Activated naive CD8-positive, alpha-beta T cell (primary cell): ENCODE measurements at regions not wholly inside any gene's neighbourhood (a gene's known extent, or its start where the extent isn't known, plus 50 kb on each side); places are given as distances from the start of the nearest gene placed in this dataset.

Experiments
- H3K27ac Mint-ChIP-seq: one replicate; pipeline ENCODE4 v1.8.0; 2021; ENCODE audit warnings: mixed read lengths
- H3K27me3 Mint-ChIP-seq: one replicate; pipeline ENCODE4 v1.8.0; 2021; ENCODE audit warnings: mixed read lengths
- H3K36me3 Mint-ChIP-seq: one replicate; pipeline ENCODE4 v1.8.0; 2021; ENCODE audit warnings: mixed read lengths
- H3K4me1 Mint-ChIP-seq: one replicate; pipeline ENCODE4 v1.8.0; 2021; ENCODE audit warnings: low read depth, mixed read lengths
- H3K4me3 Mint-ChIP-seq: one replicate; pipeline ENCODE4 v1.8.0; 2021; ENCODE audit warnings: mild to moderate bottlenecking, mixed read lengths
- H3K9me3 Mint-ChIP-seq: one replicate; pipeline ENCODE4 v1.8.0; 2021; ENCODE audit warnings: low read depth, mixed read lengths

DNA sequence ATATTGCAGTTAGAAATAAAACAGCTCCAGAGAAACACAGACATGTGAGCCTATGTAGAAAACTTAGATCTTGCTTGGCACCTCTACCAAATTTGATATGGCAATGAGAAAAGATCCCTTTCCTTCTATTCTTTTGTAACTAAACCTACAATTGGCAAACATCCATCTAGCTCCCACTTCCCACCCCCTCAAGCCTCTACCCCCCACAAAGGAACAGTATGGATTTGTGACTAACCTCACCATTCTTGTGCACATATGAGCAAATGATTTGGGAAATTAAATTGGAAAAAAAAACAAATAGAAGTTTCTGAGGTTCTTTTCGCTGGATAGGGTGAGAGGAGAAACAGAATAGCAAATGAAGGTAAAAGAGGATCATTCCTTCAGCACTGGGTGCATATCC lies 85.8 kb upstream of the TIAM2 start:
- Mint-ChIP-seq H3K4me1 (no peaks in the 10 kb centered on the region), H3K27me3 (no peaks in the 10 kb centered on the region), H3K27ac (no peak overlapping the region), H3K9me3 (no peaks in the 10 kb centered on the region), H3K4me3 (no peak overlapping the region), H3K36me3 (peaks cover 15% of the 10 kb centered on the region)

DNA sequence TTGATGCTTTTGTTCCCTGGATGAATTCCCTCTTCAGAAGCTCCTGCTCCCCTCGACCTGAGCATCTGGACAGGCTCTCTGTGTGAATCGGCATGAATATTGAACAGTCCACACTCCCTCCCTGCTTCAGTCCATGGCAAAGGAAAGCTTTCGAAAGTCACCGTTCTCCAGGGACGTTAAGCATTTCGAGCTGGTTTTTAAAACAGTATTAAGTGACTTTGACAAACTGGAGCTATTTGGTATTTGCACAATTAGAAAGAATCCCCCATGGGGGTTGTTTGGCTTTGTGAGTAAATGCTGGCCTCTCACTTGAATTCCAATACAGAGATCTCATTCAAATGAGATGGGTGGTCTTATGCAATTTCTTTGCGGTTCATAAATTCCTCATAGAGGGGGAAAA lies 85.3 kb upstream of the TIAM2 start:
- H3K9me3 Mint-ChIP-seq: no peaks in the 10 kb centered on the region
- H3K27ac Mint-ChIP-seq: no peak overlapping the region
- peaks cover 15% of the 10 kb centered on the region for H3K36me3 Mint-ChIP-seq
- no peak overlapping the region for H3K4me3 Mint-ChIP-seq
- no peaks in the 10 kb centered on the region for H3K27me3 Mint-ChIP-seq
- H3K4me1 Mint-ChIP-seq: no peaks in the 10 kb centered on the region

DNA sequence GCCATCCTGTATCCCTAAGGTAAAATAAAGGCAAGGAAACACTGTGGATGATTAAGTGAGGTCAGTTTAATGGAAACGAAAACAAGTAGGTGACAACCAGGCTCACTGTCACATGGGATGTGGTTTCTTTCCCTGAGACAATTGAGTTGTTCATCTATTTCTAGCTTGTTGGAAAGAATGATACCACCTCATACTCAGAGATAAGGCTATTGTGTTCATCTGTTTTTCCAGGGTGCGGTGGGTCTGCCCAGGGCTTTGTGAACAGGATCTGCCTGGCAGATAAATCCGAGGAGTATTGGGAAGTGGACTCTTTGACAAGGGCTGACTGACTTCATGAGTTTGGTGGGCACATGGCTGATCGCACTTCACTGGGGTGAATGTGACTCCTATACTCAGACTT lies 80.8 kb upstream of the TIAM2 start:
- H3K27ac Mint-ChIP-seq: peak overlapping the region; percentile 5
- no peaks in the 10 kb centered on the region for H3K4me1 Mint-ChIP-seq
- H3K4me3 Mint-ChIP-seq: no peak overlapping the region
- peaks cover 6% of the 10 kb centered on the region for H3K36me3 Mint-ChIP-seq
- H3K27me3 Mint-ChIP-seq: no peaks in the 10 kb centered on the region
- no peaks in the 10 kb centered on the region for H3K9me3 Mint-ChIP-seq

DNA sequence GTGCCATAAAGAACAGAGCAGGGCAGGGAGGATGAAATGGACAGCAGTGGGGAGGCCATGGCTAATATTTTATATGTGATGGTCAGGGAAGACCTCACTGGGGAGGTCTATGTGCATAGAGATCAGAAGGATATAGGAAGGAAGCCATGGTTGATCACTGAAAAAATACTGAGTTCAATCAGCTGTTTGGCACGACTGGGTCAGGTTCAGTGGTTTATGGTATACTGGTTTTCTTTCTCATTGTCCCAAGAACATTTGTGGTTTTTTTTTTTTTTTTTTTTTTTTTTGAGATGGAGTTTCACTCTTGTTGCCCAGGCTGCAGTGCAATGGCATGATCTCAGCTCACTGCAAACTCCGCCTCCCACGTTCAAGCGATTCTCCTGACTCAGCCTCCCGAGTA lies 78.3 kb upstream of the TIAM2 start:
- H3K4me3 Mint-ChIP-seq: no peak overlapping the region
- peaks cover 3% of the 10 kb centered on the region for H3K36me3 Mint-ChIP-seq
- H3K9me3 Mint-ChIP-seq: no peaks in the 10 kb centered on the region
- no peak overlapping the region for H3K27ac Mint-ChIP-seq
- H3K27me3 Mint-ChIP-seq: no peaks in the 10 kb centered on the region
- peaks cover 2% of the 10 kb centered on the region for H3K4me1 Mint-ChIP-seq

DNA sequence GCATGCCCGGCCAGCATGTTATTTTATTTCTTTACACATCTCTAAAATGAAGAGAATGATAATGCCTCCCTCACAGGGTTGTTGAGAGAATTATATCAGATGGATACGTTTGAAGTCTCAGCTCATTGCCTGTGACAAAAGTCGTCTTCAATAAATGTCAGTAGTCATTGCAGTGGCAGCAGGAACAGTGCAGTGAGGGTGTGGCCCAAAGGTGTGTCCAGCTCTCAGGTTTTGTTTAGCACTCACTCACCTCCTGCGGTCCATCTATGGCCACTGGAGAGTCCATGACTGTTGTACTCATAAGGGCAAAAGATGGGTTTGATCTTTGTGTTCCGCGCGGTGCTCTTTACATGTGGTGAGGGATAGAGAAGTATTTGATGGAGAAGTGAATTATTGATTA lies 77.2 kb upstream of the TIAM2 start:
- Mint-ChIP-seq H3K27ac (no peak overlapping the region), H3K36me3 (no peaks in the 10 kb centered on the region), H3K27me3 (no peaks in the 10 kb centered on the region), H3K4me3 (no peak overlapping the region), H3K4me1 (peaks cover 6% of the 10 kb centered on the region), H3K9me3 (no peaks in the 10 kb centered on the region)

DNA sequence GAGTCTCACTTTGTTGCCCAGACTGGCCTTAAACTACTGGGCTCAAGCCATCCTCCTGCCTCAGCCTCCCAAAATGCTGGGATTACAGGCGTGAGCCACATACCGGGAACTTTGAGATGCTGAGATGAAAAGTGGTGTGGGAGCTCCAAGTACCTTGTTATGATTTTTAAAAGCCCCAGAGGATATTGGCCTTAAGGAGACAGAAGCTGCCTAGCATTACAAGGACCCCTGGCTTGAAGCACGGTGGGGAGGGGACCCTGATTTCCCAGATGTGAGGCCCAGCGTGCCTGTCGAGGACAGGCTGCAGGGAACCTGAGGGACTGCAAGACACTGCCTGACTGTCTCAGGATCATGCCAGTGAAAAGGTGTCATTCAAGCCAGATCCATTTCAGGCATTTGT lies 75.3 kb upstream of the TIAM2 start:
- Mint-ChIP-seq H3K36me3 (no peaks in the 10 kb centered on the region), H3K27me3 (no peaks in the 10 kb centered on the region), H3K4me1 (peaks cover 14% of the 10 kb centered on the region), H3K4me3 (no peak overlapping the region), H3K9me3 (no peaks in the 10 kb centered on the region), H3K27ac (no peak overlapping the region)

DNA sequence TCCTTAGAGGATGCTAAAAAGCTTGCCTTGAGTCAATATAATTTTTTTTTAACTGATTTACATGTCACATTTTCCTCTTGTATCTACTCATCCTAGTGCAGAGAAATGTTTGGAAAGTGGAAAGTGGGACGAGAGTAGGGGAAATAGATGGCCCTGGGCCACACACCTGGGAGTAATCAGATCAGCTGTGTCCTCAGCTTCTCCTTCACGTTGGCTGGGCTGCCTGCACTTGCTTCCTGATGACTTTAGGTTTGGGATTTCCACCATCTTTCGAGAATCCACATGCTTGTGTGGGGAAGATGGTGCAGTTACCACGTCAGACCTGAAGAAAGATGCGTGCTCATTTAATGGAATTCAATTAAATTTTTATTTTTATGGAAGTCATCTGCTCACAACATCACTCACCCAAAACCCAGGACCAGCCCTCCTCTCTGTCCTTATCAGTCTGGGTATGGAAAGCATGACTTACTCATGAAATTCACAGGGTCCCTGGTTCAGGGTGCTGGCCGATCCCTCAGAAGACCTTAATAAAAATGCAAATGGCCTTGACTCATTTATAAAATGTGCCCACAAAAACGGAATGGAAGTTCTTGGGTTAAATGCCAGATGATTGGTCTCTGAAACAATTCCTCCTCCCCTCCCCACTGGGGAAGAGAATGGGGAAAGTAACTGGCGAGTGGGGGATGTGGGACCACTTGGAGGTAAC lies 74.5 kb upstream of the TIAM2 start:
- no peaks in the 10 kb centered on the region for H3K27me3 Mint-ChIP-seq
- no peak overlapping the region for H3K4me3 Mint-ChIP-seq
- no peak overlapping the region for H3K27ac Mint-ChIP-seq
- no peaks in the 10 kb centered on the region for H3K9me3 Mint-ChIP-seq
- no peaks in the 10 kb centered on the region for H3K36me3 Mint-ChIP-seq
- peaks cover 14% of the 10 kb centered on the region for H3K4me1 Mint-ChIP-seq

DNA sequence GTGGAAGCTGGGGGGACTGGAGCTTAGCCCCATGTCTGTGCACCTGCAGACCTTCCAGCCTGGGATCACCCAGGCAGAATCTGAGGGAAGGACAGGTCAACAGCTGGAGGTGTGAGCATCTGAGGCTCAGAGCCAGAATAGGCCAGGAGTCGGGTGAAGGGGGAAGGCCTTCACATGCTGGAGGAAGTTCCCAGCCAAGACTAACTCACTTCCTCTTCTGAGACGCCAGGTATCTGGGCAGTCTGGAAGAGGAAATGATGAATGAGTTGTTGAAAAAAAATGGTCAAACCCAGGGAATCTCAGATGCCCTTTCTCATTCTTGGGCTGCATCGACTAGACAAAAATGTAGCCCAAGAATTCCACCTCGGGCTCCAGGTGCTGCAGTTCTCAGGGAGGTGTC lies 73.6 kb upstream of the TIAM2 start:
- no peak overlapping the region for H3K4me3 Mint-ChIP-seq
- no peak overlapping the region for H3K27ac Mint-ChIP-seq
- H3K4me1 Mint-ChIP-seq: peaks cover 14% of the 10 kb centered on the region
- no peaks in the 10 kb centered on the region for H3K27me3 Mint-ChIP-seq
- no peaks in the 10 kb centered on the region for H3K9me3 Mint-ChIP-seq
- no peaks in the 10 kb centered on the region for H3K36me3 Mint-ChIP-seq

DNA sequence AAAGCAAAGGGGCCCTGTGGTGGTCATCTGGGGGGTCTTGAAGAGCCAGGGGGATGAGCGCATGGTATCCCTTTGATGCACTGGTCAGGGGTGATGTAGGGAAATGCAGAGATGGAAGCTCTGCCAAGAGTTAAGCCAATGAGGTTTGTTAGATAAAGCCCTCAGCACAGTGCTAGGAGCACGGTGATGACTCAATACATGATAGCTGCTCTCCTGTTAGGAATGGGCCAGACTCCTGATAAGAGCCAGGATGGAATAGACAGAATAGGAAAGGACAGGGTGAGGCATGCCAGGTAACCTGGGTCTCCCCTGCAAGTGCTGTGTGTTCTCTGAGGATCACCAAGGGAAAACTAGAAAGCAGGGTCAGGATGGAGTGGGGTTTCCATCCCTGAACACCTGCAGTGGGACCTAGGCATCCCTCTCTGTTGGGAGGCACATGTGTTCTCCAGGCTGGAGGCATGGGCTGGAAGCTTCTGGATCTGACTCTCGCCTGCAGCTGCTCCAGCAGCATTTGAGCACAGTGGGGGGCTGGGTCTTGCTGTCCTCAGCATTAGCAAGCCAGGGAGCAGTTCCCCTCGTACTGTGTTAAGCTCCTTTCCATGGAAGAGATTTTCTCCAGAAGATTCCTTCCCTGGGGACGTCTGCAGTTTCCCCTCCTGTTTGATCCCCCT lies 71.8 kb upstream of the TIAM2 start:
- no peaks in the 10 kb centered on the region for H3K9me3 Mint-ChIP-seq
- H3K4me3 Mint-ChIP-seq: no peak overlapping the region
- H3K27ac Mint-ChIP-seq: no peak overlapping the region
- H3K4me1 Mint-ChIP-seq: peaks cover 16% of the 10 kb centered on the region
- H3K27me3 Mint-ChIP-seq: no peaks in the 10 kb centered on the region
- no peaks in the 10 kb centered on the region for H3K36me3 Mint-ChIP-seq

DNA sequence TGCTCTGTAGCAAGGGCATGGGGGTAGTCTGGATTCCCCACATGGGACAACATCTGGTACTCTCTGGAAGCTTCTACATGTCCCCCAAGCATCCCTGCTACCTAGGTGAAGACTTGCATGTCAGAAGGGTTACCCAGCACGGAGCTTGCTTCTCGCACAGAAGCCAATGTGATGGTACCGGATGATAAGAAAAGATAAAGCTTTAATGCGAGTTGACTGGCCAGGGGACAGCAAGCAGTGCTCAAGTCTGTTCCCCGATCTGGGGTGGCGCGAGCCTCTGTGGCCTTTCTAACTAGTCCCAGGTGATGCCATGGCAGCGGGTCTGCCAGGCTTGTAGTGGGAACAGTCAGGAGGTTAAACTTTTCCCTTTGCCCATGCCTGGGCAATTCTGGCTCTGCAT lies 70.0 kb upstream of the TIAM2 start:
- Mint-ChIP-seq H3K27ac (no peak overlapping the region), H3K36me3 (no peaks in the 10 kb centered on the region), H3K27me3 (no peaks in the 10 kb centered on the region), H3K4me1 (peaks cover 17% of the 10 kb centered on the region), H3K9me3 (no peaks in the 10 kb centered on the region), H3K4me3 (no peak overlapping the region)

DNA sequence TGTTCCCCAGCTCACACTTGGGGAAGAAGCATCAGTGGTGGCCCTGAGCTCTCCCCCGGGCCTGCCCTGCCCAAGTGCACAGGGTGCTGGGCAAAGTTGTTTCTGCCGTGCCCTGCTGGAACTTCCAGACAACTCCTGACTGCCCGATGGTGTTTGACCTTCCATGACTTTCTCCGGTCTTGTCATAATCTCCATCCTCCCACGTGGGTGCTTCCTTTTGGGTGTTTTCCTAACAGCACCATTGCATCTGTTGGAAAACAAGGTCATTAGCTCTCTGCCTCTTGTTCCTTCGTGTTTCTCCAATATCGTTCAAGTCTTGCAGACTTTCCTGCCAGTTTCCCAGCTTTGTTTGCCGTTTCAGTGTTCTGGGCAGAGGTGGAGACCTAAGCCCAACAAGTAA lies 68.7 kb upstream of the TIAM2 start:
- no peak overlapping the region for H3K4me3 Mint-ChIP-seq
- no peaks in the 10 kb centered on the region for H3K36me3 Mint-ChIP-seq
- H3K4me1 Mint-ChIP-seq: peaks cover 16% of the 10 kb centered on the region
- no peak overlapping the region for H3K27ac Mint-ChIP-seq
- no peaks in the 10 kb centered on the region for H3K9me3 Mint-ChIP-seq
- H3K27me3 Mint-ChIP-seq: no peaks in the 10 kb centered on the region

DNA sequence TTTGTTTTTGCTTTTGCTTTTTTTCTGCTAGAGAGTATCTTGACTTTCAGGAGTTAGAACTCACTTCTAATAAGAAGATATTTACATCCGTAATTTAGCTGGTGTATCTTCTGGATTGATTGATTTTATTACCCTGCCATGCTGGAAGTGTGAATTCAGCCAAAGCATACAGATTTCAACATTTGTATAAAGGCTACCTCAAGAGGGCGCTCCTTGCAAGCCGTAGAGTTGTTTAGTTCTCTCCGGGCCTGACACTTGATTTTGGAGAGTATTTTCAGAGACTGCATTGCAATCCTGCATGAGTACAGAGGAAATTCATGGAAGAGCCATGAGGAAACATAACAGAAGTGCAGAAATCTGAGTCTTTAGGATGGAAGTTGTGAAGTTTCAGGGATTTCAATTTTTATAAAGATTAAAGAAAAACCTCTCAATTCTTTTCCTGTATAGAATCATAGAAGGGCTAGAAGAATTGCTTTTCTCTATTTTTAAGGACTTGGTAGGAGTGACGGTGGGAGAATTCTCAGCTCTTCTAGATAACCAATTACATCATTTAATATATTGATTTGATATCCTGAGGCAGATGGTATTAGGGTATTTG lies 66.7 kb upstream of the TIAM2 start:
- no peaks in the 10 kb centered on the region for H3K9me3 Mint-ChIP-seq
- no peak overlapping the region for H3K4me3 Mint-ChIP-seq
- peaks cover 2% of the 10 kb centered on the region for H3K36me3 Mint-ChIP-seq
- peaks cover 9% of the 10 kb centered on the region for H3K4me1 Mint-ChIP-seq
- no peak overlapping the region for H3K27ac Mint-ChIP-seq
- no peaks in the 10 kb centered on the region for H3K27me3 Mint-ChIP-seq

DNA sequence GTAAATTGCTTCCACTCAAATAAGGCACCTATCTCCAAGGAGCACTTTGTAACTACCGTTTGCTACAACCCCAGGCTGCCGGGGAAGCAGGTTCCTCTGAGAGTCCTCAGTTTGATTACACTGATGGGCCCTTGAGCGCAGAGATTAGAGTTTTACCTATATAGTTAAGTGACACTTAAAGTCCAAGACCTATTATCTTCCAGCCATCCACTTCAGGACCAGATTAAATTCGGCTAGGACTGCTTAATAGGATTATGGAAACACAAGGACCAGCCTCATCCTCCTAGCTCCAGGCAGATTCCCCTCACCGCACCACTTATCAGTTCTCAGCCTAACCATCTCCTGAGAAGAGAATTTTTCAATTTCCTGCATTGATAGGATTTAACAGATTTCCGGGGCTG lies 64.7 kb upstream of the TIAM2 start:
- no peak overlapping the region for H3K4me3 Mint-ChIP-seq
- peaks cover 6% of the 10 kb centered on the region for H3K36me3 Mint-ChIP-seq
- peaks cover 4% of the 10 kb centered on the region for H3K4me1 Mint-ChIP-seq
- H3K9me3 Mint-ChIP-seq: no peaks in the 10 kb centered on the region
- no peak overlapping the region for H3K27ac Mint-ChIP-seq
- H3K27me3 Mint-ChIP-seq: no peaks in the 10 kb centered on the region

DNA sequence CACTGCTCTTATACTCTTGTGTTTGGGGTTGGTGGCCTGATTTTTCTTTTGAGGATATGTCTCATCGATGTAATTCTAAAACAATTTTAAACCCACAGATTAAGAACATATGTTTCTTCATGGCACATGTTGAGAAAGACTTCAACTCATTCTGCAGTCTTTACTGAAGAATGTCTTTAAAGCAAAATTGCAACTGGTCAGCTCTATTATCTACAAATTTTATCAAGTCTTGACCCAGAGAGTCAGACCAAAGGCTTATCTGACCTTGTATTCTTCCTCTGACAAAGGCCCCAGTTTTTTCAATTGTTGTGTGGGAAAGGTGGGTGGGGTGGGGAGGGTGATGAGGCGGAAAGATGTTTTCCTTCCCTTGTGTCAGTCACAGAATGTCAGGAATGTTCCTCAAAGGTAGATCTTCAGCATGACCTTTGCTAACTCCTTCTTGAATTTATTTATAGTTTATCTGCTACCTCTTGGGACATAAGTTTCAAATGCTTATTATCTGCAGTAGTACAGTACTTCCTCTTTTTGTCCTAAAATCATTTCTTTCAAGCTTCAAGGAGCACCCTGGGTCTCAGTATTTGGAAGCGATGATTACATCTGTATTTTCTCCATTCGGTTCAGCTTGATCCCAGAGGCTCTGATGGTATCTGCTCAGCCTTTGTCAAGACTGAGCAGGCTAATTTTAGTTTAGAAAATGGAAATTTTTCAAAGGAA lies 63.2 kb upstream of the TIAM2 start:
- peaks cover 6% of the 10 kb centered on the region for H3K36me3 Mint-ChIP-seq
- H3K4me1 Mint-ChIP-seq: peaks cover 4% of the 10 kb centered on the region
- H3K9me3 Mint-ChIP-seq: no peaks in the 10 kb centered on the region
- H3K27me3 Mint-ChIP-seq: no peaks in the 10 kb centered on the region
- no peak overlapping the region for H3K4me3 Mint-ChIP-seq
- H3K27ac Mint-ChIP-seq: no peak overlapping the region

DNA sequence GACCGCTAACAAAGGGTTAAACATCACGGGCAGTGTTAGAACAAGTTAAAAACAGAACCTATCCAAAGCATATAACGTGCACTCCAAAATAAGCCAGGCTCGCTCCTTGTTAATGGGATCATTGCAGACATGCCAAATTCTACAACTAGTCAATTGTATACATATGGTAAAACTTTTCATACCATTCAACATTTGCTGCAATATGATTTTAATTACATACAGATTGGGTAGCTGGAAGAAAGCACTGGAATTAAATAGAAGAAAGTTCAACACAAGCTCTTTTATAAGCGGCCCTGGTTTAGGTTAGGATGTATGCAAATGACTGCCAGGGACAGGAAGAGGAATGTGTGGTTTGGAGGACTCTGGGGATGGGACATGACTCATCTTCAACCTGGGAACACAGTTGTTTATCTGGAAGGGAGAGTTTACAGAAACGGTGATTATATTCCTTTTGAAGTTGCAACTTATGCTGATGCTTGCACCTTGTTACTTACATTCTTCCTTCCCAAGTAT lies 62.5 kb upstream of the TIAM2 start:
- peaks cover 4% of the 10 kb centered on the region for H3K4me1 Mint-ChIP-seq
- H3K36me3 Mint-ChIP-seq: peaks cover 6% of the 10 kb centered on the region
- no peak overlapping the region for H3K27ac Mint-ChIP-seq
- H3K4me3 Mint-ChIP-seq: no peak overlapping the region
- H3K27me3 Mint-ChIP-seq: no peaks in the 10 kb centered on the region
- H3K9me3 Mint-ChIP-seq: no peaks in the 10 kb centered on the region
